Esophagus squamous epithelium (tissue), 5 donors: ENCODE measurements at regions not wholly inside any gene's neighbourhood (a gene's known extent, or its start where the extent isn't known, plus 50 kb on each side); places are given as distances from the start of the nearest gene placed in this dataset.

Source experiments
- DNase-seq: peaks from one replicate; lab custom pipeline; 2025; lab: John Stamatoyannopoulos, UW
- H3K27ac ChIP-seq, 4 donors: fragments of 200-600 bp; sonication (generic); one replicate each; pipeline ENCODE4 v1.5.1; 2016 to 2019; ENCODE audit warnings: mild to moderate bottlenecking in 1 of 4
- H3K27me3 ChIP-seq, 4 donors: fragments of 200-600 bp; sonication (generic); 1 replicate in 3 of 4; 2 replicates in 1 of 4; pipeline versions ENCODE4 v1.5.1 to v1.6.0; 2017 to 2021; ENCODE audit warnings: antibody characterized with exemption in 1 of 4
- H3K36me3 ChIP-seq, 3 donors: fragments of 200-600 bp; sonication (generic); one replicate each; pipeline ENCODE4 v1.5.1; 2016 to 2019
- H3K4me1 ChIP-seq, 3 donors: fragments of 200-600 bp; sonication (generic); one replicate each; pipeline ENCODE4 v1.5.1; 2017 to 2019
- H3K4me3 ChIP-seq, 4 donors: fragments of 200-600 bp; sonication (generic); 1 replicate in 3 of 4; 2 replicates in 1 of 4; pipeline ENCODE4 v1.5.1; 2016 to 2019; ENCODE audit warnings: mild to moderate bottlenecking in 2 of 4, moderate library complexity in 1 of 4
- H3K9me3 ChIP-seq, 3 donors: fragments of 200-600 bp; sonication (generic); one replicate each; pipeline ENCODE4 v1.5.1; 2016 to 2019
- POLR2A ChIP-seq, 4 donors: fragments of 450-650 bp; IDR thresholded peaks; one replicate each; pipeline ENCODE4 v1.6.1; 2017; ENCODE audit warnings: antibody characterized with exemption in 4 of 4, mild to moderate bottlenecking in 4 of 4, moderate library complexity in 3 of 4
- WGBS, 2 donors: methylation state at CpG; one replicate each; pipeline ENCODE4 v1.1.5; 2018; 5-methylcytosine and 5-hydroxymethylcytosine counted together
- intact Hi-C: fragments of 100-400 bp; cut with DNase I; formaldehyde crosslinking; loops from one replicate; pipeline ENCODE4 v1.15.0; 2022
- TF ChIP-seq, protein P1 (sequence below), 6 experiments: fragments of 450-650 bp in 4 of 6; fragments of 200-600 bp in 2 of 6; sonication (generic) in 2 of 6; IDR thresholded peaks; one replicate each; pipeline ENCODE4 v1.5.1; 2016 to 2019; ENCODE audit warnings: antibody characterized with exemption in 6 of 6, mild to moderate bottlenecking in 4 of 6, moderate library complexity in 4 of 6
- donor health status: DM: yes; HTN: yes; CAD: no.

DNA sequence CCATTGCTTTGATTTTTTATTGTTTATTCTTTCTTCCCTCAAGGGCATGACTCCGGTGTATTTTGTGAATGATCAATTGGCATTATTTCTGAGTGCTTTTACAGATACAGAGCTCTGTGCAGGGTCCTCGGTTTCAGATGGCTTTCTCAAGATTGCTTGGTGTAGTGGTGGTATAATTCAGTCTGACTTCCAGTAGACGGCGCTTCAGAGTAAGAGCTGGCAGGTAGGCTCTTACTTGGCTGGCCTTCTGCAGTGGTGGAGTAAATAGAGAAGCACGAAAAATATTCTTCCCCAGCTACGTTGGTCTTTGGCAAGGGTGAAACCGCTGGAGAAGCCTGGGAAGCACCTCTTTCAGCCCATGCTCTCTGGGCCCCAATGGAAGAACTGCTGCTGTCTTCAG is 723.0 kb upstream of the BCHE start:
- 77 to 88% methylated on average over 3 to 6 of the region's 7 CpGs for WGBS, 2 donors
- intact Hi-C loops = no loop called here
- Histone ChIP-seq H3K27ac (no peak overlapping the region), H3K4me3 (no peak overlapping the region), H3K27me3 (no peaks in the 10 kb centered on the region), H3K4me1 (no peaks in the 10 kb centered on the region), H3K36me3 (no peaks in the 10 kb centered on the region), H3K9me3 (no peaks in the 10 kb centered on the region)
- no peak for DNase-seq
- TF ChIP-seq POLR2A (IDR thresholded peaks at IDR 0.05) = no peak
- TF ChIP-seq, protein P1, sequence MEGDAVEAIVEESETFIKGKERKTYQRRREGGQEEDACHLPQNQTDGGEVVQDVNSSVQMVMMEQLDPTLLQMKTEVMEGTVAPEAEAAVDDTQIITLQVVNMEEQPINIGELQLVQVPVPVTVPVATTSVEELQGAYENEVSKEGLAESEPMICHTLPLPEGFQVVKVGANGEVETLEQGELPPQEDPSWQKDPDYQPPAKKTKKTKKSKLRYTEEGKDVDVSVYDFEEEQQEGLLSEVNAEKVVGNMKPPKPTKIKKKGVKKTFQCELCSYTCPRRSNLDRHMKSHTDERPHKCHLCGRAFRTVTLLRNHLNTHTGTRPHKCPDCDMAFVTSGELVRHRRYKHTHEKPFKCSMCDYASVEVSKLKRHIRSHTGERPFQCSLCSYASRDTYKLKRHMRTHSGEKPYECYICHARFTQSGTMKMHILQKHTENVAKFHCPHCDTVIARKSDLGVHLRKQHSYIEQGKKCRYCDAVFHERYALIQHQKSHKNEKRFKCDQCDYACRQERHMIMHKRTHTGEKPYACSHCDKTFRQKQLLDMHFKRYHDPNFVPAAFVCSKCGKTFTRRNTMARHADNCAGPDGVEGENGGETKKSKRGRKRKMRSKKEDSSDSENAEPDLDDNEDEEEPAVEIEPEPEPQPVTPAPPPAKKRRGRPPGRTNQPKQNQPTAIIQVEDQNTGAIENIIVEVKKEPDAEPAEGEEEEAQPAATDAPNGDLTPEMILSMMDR (IDR thresholded peaks at IDR 0.05) = no peak

DNA sequence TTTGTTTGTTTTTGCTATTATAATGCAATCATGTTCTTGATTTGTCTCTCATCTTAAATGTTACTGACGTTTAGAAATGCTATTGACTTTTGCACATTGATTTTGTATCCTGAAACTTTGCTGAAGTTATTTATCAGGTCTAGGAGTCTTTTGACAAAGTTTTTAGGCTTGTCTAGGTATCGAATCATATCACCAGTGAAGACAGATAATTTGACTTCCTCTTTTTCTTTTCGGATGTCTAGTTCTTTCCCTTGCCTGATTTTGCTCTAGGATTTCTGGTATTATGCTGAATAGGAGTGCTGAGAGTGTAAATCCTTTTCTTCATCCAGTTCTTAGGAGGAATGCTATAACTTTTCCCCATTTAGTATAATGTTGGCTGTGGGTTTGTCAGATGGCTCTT is 719.7 kb upstream of the BCHE start:
- Histone ChIP-seq H3K27me3 (no peaks in the 10 kb centered on the region), H3K4me1 (no peaks in the 10 kb centered on the region), H3K4me3 (no peak overlapping the region), H3K9me3 (no peaks in the 10 kb centered on the region), H3K27ac (no peak overlapping the region), H3K36me3 (no peaks in the 10 kb centered on the region)
- 60 to 61% methylated on average over 3 of the region's 3 CpGs for WGBS, 2 donors
- intact Hi-C loops = no loop called here
- DNase-seq = no peak
- no peak for TF ChIP-seq POLR2A (IDR thresholded peaks at IDR 0.05)
- TF ChIP-seq, protein P1 (IDR thresholded peaks at IDR 0.05) = no peak

DNA sequence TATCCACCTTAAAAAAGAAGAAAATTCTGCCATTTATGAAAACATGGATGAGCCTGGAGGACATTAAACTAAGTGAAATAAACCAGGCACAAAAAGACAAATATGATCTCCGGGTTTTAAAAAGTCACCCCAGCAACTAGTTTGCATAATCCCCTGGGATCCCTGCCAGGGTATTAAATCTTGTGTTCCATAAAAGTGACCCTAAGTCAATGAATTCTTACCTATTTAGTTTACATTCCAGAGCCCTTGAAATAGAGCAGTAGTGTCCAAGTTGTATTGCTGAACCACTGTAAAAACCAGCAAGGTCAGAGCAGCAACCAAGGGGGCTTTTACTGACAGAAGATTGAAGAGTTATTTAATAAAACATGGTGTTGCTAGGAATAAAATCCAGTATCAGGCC is 716.8 kb upstream of the BCHE start:
- H3K4me3 ChIP-seq = no peak overlapping the region
- H3K9me3 ChIP-seq = no peaks in the 10 kb centered on the region
- no peaks in the 10 kb centered on the region for H3K36me3 ChIP-seq
- H3K4me1 ChIP-seq = no peaks in the 10 kb centered on the region
- H3K27ac ChIP-seq = no peak overlapping the region
- TF ChIP-seq, protein P1 (IDR thresholded peaks at IDR 0.05) = no peak
- no peak for TF ChIP-seq POLR2A (IDR thresholded peaks at IDR 0.05)
- WGBS, 2 donors = 11 to 25% methylated on average over 1 of the region's 1 CpG
- H3K27me3 ChIP-seq = no peaks in the 10 kb centered on the region
- DNase-seq = no peak
- intact Hi-C loops = no loop called here

DNA sequence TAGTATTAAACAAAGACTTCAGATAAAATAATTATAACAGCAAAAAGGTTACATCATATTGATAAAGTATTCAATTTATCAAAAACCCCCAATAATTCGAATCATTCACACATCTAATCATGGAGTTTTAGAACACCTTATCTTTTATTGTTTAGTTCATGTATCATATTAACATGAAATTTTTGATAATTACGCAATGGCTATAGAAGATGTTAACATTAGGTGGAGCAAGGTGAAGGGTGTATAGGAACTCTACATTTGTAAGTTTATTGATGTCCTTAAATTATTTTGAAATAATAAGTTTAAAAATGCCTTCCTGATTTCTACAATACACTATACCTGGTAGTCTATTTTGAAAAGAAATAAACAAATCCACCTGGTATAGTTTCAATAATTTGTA is 696.5 kb upstream of the BCHE start:
- no peaks in the 10 kb centered on the region for H3K27me3 ChIP-seq
- H3K4me1 ChIP-seq = no peaks in the 10 kb centered on the region
- no peak for DNase-seq
- TF ChIP-seq POLR2A (IDR thresholded peaks at IDR 0.05) = no peak
- TF ChIP-seq, protein P1 (IDR thresholded peaks at IDR 0.05) = no peak
- WGBS, 2 donors = 74 to 76% methylated on average over 2 of the region's 2 CpGs
- H3K9me3 ChIP-seq = peaks cover 0 to 5% (median 0%) of the 10 kb centered on the region in 3 donors
- intact Hi-C loops = no loop called here
- no peak overlapping the region for H3K27ac ChIP-seq
- no peak overlapping the region for H3K4me3 ChIP-seq
- H3K36me3 ChIP-seq = no peaks in the 10 kb centered on the region

DNA sequence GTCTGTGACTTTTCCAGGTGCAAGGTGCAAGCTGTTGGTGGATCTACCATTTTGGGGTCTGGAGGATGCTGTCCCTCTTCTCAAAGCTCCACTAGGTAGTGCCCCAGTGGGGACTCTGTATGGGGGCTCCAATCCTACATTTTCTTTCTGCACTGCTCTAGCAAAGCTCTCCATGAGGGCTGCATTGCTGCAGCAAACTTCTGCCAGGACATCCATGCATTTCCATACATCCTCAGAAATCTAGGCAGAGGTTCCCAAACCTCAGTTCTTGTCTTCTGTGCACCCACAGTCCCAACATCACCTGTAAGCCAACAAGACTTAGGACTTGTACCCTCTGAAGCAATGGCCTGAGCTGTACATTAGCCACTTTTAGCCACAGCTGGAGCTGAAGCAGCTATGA is 694.5 kb upstream of the BCHE start:
- DNase-seq = no peak
- TF ChIP-seq, protein P1 (IDR thresholded peaks at IDR 0.05) = no peak
- TF ChIP-seq POLR2A (IDR thresholded peaks at IDR 0.05) = no peak

More for the DNA sequence above, 694.5 kb upstream of the BCHE start:
- Histone ChIP-seq H3K27me3 (no peaks in the 10 kb centered on the region), H3K36me3 (no peaks in the 10 kb centered on the region), H3K9me3 (peaks cover 0 to 5% (median 0%) of the 10 kb centered on the region in 3 donors), H3K4me3 (no peak overlapping the region), H3K4me1 (no peaks in the 10 kb centered on the region), H3K27ac (no peak overlapping the region)
- intact Hi-C loops = no loop called here
